Stimulated activated memory B cell treated with anti-CD40 and anti-IgM and Interleukin-4, amounts not matched to agents 10 μg/mL and 1 μg/mL and 100 μg/mL, for 72 hours (primary cell): ENCODE measurements at regions not wholly inside any gene's neighbourhood (a gene's known extent, or its start where the extent isn't known, plus 50 kb on each side); places are given as distances from the start of the nearest gene placed in this dataset.

ENCODE experiments used
- ATAC-seq: fragments of 150-1000 bp; cut with Tn5 transposase; 2 replicates; pipeline ENCODE4 v1.10.0; 2021
- H3K27ac Mint-ChIP-seq: one replicate; pipeline ENCODE4 v1.8.0; 2022; ENCODE audit warnings: mild to moderate bottlenecking, mixed read lengths
- H3K27me3 Mint-ChIP-seq: one replicate; pipeline ENCODE4 v1.8.0; 2022; ENCODE audit warnings: mixed read lengths
- H3K36me3 Mint-ChIP-seq: one replicate; pipeline ENCODE4 v1.8.0; 2022; ENCODE audit warnings: mixed read lengths
- H3K4me1 Mint-ChIP-seq: one replicate; pipeline ENCODE4 v1.8.0; 2022; ENCODE audit warnings: mixed read lengths
- H3K4me3 Mint-ChIP-seq: one replicate; pipeline ENCODE4 v1.8.0; 2022; ENCODE audit warnings: mild to moderate bottlenecking, moderate library complexity, mixed read lengths
- H3K9me3 Mint-ChIP-seq: one replicate; pipeline ENCODE4 v1.8.0; 2022; ENCODE audit warnings: mixed read lengths

DNA sequence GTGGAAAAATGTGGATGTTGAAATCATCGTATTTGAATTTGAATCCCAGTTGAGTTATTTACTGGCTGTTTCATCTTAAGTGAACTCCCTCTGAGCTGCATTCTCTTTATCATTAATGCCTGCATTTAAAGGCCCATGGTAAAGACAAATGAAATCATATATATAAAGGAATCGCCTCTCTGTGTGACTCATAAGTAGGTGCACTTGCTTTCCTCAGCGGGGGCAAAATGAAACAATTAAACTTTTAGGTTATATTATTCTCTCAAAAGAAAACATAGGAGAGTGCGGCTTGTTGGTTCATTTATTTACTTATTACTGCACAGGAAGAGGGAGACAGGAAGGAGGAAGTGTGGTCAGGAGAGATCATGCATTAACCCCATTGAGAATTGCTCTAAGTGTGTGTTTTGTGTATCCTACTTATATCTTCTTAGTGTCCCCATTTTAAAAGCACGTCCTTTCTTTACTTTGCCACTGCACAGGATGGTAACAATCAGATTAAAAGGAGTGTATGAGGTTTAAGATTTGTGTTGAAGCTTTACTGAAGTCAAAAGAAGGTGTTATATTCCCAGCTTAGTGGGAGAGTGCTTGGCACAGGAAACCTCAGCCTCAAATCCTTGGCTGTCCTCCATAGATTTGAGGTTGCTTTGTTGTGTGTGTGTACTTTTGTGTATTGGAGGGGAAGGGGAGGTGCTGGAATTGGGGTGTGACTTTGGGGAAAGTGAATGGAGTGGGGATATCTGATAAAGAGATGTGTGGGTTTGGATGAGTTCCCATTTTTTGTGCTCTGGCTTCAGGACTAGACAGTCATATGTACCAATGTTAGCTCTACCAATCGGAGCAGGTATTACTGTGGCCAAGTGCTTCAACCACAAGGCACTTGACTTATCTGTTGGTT is 595.8 kb upstream of the NR2F2 start:
- ATAC-seq = no peak
- Mint-ChIP-seq H3K4me3 (no peak overlapping the region), H3K36me3 (no peaks in the 10 kb centered on the region), H3K27me3 (no peaks in the 10 kb centered on the region), H3K27ac (no peak overlapping the region), H3K9me3 (peaks cover 19% of the 10 kb centered on the region), H3K4me1 (peaks cover 9% of the 10 kb centered on the region)

DNA sequence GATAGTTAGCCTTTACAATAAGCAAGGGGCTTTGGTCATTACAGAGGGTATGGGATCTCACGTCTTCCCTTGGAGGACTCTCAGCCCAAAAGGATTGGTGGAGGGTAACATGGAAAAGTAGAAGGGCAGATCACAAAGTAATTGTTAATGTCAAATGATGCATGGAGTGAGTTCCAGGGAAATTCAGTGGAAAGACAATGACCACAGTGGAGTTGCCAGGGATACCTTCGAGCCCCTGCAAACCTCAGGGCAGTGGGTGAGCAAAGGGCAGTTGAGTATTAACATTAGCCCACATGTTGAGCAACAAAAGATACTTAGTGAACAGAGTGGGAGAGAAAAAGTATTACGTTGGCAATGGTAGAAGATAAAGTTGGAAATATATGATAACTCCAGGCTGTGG is 593.4 kb upstream of the NR2F2 start:
- H3K4me1 Mint-ChIP-seq = peaks cover 9% of the 10 kb centered on the region
- no peaks in the 10 kb centered on the region for H3K36me3 Mint-ChIP-seq
- peaks cover 14% of the 10 kb centered on the region for H3K9me3 Mint-ChIP-seq
- H3K27me3 Mint-ChIP-seq = no peaks in the 10 kb centered on the region
- H3K4me3 Mint-ChIP-seq = no peak overlapping the region
- ATAC-seq = no peak
- no peak overlapping the region for H3K27ac Mint-ChIP-seq

GRCh38 chr15:95739131-95739530 is 591.4 kb upstream of the NR2F2 start:
- Mint-ChIP-seq H3K9me3 (peaks cover 18% of the 10 kb centered on the region), H3K4me1 (peaks cover 9% of the 10 kb centered on the region), H3K4me3 (no peak overlapping the region), H3K27me3 (no peaks in the 10 kb centered on the region), H3K27ac (no peak overlapping the region), H3K36me3 (no peaks in the 10 kb centered on the region)
- no peak for ATAC-seq

GRCh38 chr15:95741830-95742229 is 588.7 kb upstream of the NR2F2 start:
- H3K27ac Mint-ChIP-seq = no peak overlapping the region
- H3K9me3 Mint-ChIP-seq = peaks cover 8% of the 10 kb centered on the region
- no peak overlapping the region for H3K4me3 Mint-ChIP-seq
- no peaks in the 10 kb centered on the region for H3K27me3 Mint-ChIP-seq
- no peaks in the 10 kb centered on the region for H3K36me3 Mint-ChIP-seq
- ATAC-seq = no peak
- no peaks in the 10 kb centered on the region for H3K4me1 Mint-ChIP-seq

- Mint-ChIP-seq H3K36me3 (no peaks in the 10 kb centered on the region), H3K27me3 (no peaks in the 10 kb centered on the region), H3K27ac (no peak overlapping the region), H3K9me3 (peaks cover 6% of the 10 kb centered on the region), H3K4me1 (no peaks in the 10 kb centered on the region), H3K4me3 (no peak overlapping the region)
- no peak for ATAC-seq
Observed at GRCh38 chr15:95742256-95742655, 588.2 kb upstream of the NR2F2 start.

DNA sequence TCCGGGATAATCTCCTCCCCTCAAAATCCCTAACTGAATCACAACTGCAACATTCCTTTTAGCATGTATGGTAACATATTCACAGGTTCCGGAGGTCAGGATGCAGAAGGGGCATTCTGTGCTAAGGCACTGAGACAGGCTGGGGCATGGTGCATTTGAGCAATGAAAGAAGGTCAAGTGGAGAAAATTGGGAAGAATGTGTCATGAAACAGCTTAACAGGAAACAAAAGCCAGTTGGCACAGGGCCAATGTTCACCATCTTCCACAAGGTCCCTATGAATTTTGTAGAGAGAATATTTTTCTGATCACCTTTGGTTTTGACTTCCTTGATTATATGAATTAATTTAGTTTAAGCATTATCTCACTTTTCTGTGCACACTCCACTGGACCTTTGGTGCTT is 587.7 kb upstream of the NR2F2 start:
- no peaks in the 10 kb centered on the region for H3K27me3 Mint-ChIP-seq
- no peak overlapping the region for H3K27ac Mint-ChIP-seq
- H3K4me3 Mint-ChIP-seq = no peak overlapping the region
- H3K4me1 Mint-ChIP-seq = no peaks in the 10 kb centered on the region
- no peaks in the 10 kb centered on the region for H3K36me3 Mint-ChIP-seq
- no peak for ATAC-seq
- peaks cover 6% of the 10 kb centered on the region for H3K9me3 Mint-ChIP-seq

GRCh38 chr15:95757171-95757570 is 573.3 kb upstream of the NR2F2 start:
- H3K9me3 Mint-ChIP-seq = no peaks in the 10 kb centered on the region
- no peaks in the 10 kb centered on the region for H3K27me3 Mint-ChIP-seq
- no peaks in the 10 kb centered on the region for H3K36me3 Mint-ChIP-seq
- no peak overlapping the region for H3K27ac Mint-ChIP-seq
- no peak for ATAC-seq
- H3K4me3 Mint-ChIP-seq = no peak overlapping the region
- H3K4me1 Mint-ChIP-seq = no peaks in the 10 kb centered on the region

DNA sequence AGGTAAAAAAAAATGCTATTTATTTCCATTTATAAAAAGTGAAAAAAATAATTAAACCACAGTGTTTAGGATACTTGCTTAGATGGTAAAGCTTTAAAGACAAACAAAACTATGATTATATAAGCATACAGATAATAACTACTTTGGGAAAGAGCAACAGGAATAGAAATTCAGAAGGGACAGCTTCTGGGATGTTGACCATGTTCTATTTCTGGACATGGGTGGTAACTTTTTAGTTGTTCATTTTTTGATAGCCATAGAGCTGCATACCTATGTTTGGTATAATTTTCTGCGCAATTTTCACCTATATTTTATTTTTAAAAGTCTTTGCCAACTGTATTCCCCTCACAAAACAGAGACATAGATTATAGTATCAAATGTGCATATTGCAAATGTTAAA is 572.0 kb upstream of the NR2F2 start:
- Mint-ChIP-seq H3K9me3 (no peaks in the 10 kb centered on the region), H3K27me3 (no peaks in the 10 kb centered on the region), H3K4me3 (no peak overlapping the region), H3K27ac (no peak overlapping the region), H3K4me1 (no peaks in the 10 kb centered on the region), H3K36me3 (no peaks in the 10 kb centered on the region)
- ATAC-seq = no peak

DNA sequence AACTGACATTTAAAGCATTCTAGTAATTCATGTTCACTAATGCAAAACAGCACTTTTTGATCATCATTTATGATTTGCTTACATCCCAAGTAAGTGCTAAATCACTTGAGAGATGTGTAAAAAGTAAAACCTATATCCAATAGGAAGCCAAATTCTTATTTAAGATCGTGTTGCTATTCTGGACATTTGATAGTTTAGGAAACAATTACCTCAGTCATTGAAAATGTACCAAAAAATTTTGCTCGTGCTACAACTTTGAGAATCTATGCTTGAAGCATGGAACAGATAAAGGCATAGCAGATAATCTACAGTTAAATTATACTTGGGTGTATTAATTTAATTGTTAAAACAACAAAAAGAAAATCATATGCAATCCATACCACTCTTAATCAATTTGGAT is 571.6 kb upstream of the NR2F2 start:
- ATAC-seq = no peak
- Mint-ChIP-seq H3K27me3 (no peaks in the 10 kb centered on the region), H3K4me3 (no peak overlapping the region), H3K4me1 (no peaks in the 10 kb centered on the region), H3K36me3 (no peaks in the 10 kb centered on the region), H3K9me3 (no peaks in the 10 kb centered on the region), H3K27ac (no peak overlapping the region)

DNA sequence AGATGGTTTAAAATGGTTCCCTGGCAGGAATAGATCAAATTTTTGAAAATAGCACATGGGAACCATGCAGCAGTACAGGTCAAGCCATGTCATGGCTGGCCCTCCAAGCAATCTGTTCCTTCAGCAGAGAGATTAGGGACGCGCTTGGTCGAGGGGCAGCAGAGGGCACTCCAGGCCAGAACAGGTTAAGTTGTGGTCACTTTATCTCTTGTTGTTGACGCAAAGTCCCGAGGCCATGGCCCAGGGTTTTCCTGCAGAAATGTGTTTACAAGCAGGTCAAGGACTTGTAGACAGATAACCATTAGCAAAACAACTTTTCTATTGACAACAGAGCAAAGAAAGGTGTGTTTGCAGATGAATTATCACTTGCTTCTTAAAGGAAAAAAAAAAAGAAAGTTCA is 570.0 kb upstream of the NR2F2 start:
- Mint-ChIP-seq H3K36me3 (no peaks in the 10 kb centered on the region), H3K27ac (no peak overlapping the region), H3K9me3 (no peaks in the 10 kb centered on the region), H3K27me3 (no peaks in the 10 kb centered on the region), H3K4me3 (no peak overlapping the region), H3K4me1 (no peaks in the 10 kb centered on the region)
- ATAC-seq = no peak

GRCh38 chr15:95761501-95762165 is 568.9 kb upstream of the NR2F2 start:
- Mint-ChIP-seq H3K4me1 (no peaks in the 10 kb centered on the region), H3K36me3 (no peaks in the 10 kb centered on the region), H3K27ac (no peak overlapping the region), H3K4me3 (no peak overlapping the region), H3K27me3 (no peaks in the 10 kb centered on the region), H3K9me3 (no peaks in the 10 kb centered on the region)
- ATAC-seq = no peak

GRCh38 chr15:95763426-95763825 is 567.1 kb upstream of the NR2F2 start:
- no peaks in the 10 kb centered on the region for H3K36me3 Mint-ChIP-seq
- H3K9me3 Mint-ChIP-seq = no peaks in the 10 kb centered on the region
- no peaks in the 10 kb centered on the region for H3K27me3 Mint-ChIP-seq
- no peak overlapping the region for H3K27ac Mint-ChIP-seq
- H3K4me3 Mint-ChIP-seq = no peak overlapping the region
- no peaks in the 10 kb centered on the region for H3K4me1 Mint-ChIP-seq
- no peak for ATAC-seq

DNA sequence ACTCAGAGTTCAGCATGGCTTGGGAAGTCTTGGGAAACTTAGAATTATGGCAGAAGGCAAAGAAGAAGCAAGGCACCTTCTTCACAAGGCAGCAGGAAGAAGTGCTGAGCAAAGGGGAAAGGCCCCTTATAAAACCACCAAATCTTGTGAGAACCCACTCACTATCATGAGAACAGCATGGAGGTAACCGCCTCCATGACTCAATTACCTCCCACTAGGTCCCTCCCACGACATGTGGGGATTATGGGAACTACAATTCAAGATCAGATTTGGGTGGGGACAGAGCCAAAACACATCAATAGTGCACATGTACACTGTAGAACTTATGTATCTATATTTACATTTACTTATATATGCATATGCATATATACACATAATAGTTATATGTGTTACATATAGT is 565.3 kb upstream of the NR2F2 start:
- no peaks in the 10 kb centered on the region for H3K27me3 Mint-ChIP-seq
- no peaks in the 10 kb centered on the region for H3K4me1 Mint-ChIP-seq
- H3K9me3 Mint-ChIP-seq = no peaks in the 10 kb centered on the region
- no peaks in the 10 kb centered on the region for H3K36me3 Mint-ChIP-seq
- no peak overlapping the region for H3K27ac Mint-ChIP-seq
- no peak for ATAC-seq
- no peak overlapping the region for H3K4me3 Mint-ChIP-seq

DNA sequence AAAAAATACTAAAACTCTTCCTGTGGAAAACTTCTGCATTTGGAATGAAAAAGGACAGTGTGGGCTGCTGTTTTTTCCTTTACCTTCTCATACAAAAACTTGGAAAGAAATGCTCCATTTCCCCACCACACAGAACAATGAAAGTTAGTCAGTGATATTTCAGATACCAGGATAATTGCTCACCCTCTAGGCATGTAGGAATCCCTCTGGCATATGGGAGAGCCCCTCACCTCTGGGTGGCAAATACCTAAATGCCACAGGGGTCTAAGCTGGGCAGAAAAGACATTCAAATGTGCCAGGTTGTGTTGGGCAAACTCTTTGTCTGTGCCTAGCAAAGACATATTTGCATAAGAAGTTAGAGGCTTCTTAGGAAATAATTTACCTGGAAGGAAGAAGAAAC is 560.3 kb upstream of the NR2F2 start:
- Mint-ChIP-seq H3K36me3 (no peaks in the 10 kb centered on the region), H3K27ac (no peak overlapping the region), H3K4me1 (no peaks in the 10 kb centered on the region), H3K9me3 (no peaks in the 10 kb centered on the region), H3K4me3 (no peak overlapping the region), H3K27me3 (no peaks in the 10 kb centered on the region)
- no peak for ATAC-seq

DNA sequence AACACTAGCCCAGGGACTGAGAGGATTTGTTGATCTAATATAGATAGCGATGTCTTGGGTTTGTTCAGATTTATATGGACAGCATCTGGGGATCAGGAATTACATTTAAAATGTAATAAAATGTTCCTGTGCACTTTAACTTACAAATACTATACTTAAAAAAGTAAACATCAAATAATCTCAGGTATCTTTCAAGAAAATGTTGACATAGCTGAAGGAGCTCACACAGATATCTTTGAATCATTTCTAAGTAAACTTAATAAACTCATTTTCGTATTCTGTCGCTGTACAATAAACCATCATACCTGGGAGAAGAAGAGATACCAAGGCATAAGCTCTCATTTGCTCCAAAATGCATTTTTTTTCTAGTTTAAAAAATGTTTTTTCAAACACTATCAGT is 557.5 kb upstream of the NR2F2 start:
- Mint-ChIP-seq H3K9me3 (no peaks in the 10 kb centered on the region), H3K4me3 (no peak overlapping the region), H3K27ac (no peak overlapping the region), H3K4me1 (no peaks in the 10 kb centered on the region), H3K36me3 (no peaks in the 10 kb centered on the region), H3K27me3 (no peaks in the 10 kb centered on the region)
- ATAC-seq = no peak

DNA sequence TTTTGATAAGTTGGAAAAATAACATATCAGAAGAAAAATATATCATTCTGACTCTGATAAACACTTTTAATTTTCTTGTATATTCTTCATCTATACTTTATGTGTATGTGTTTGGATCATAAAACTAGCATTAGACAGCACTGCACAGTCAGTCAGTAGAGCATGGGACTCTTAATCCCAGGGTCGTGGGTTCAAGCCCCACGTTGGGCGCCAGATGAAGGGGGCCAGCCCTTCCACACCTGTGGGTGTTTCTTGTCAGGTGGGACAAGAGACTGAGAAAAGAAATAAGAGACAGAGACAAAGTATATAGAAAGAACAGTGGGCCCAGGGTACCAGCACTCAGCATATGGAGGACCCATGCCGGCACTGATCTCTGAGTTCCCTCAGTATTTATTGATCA is 546.0 kb upstream of the NR2F2 start:
- Mint-ChIP-seq H3K36me3 (no peaks in the 10 kb centered on the region), H3K4me3 (no peak overlapping the region), H3K4me1 (no peaks in the 10 kb centered on the region), H3K27ac (no peak overlapping the region), H3K9me3 (peaks cover 11% of the 10 kb centered on the region), H3K27me3 (no peaks in the 10 kb centered on the region)
- no peak for ATAC-seq
